HG02938 (cell line): ENCODE measurements at regions not wholly inside any gene's neighbourhood (a gene's known extent, or its start where the extent isn't known, plus 50 kb on each side); places are given as distances from the start of the nearest gene placed in this dataset.
"Not testable (repeated sequence)": the region's sequence is repeated elsewhere in the genome, so short reads cannot be mapped to it uniquely, and the experiment has no call there.

Experiments
- ATAC-seq: cut with Tn5 transposase; IDR thresholded peaks from one replicate; pipeline ENCODE4 v1.9.1; 2021; ENCODE audit warnings: mild to moderate bottlenecking, moderate library complexity; ENCODE audit not compliant: unreplicated experiment

DNA sequence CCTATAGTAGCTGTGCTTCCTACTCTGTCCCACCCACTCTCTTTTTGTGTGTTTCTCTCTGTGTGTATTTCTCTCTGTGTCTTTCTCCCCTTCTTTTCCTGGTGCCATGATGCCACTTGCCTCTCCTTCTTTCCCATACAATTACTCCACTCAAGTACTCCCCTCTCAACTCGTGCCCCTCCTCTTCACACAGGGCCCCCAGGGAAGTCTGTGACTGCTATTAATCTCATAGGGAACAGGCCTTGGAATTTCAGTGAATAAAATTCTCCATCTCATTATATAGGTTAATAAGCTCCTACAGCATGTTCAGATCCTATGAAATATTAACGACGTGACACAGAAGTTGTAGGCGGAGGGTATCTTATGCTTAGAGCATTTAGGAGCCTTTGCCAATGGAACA is 205.9 kb upstream of the EPHA4 start:
- no peak for ATAC-seq

DNA sequence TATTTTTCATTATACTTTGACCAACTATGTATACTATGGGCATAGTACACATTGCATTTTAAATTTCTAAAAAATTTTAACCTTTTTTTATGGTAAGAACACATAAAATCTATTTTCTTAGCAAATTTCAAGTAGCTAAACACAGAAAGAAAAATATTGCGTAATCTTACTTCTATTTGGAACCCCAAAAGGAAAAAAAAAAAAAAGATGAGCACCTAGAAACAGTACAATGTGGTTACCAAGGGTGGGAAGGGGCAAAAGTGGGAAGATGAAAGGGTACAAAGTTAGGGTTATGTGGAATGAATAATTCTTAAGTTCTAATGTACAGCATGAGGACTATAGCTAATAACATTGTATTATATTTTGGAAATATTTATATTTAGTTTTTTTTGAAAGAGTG is 205.0 kb upstream of the EPHA4 start:
- no peak for ATAC-seq

DNA sequence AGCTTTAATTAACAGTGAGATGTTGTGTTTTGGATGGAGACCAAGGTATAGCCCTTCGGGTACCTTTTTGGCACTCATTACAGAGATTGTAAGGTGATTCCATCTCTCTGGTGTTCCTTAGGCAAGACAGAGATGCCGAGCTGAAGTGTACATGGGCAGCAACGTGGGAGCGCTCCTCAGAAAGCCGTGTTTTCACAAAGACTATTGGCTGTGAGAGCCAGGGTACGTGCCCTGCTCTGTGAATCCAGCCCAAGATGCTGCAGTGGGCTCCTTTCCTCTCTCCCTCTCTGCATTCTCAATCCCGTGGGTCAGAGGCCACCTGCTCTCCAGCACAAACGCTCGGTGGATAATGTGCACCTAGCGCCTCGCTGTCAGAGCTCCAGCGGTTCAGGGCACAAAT is 203.0 kb upstream of the EPHA4 start:
- ATAC-seq = no peak

GRCh38 chr2:221774136-221774535 is 202.0 kb upstream of the EPHA4 start:
- ATAC-seq = no peak

- ATAC-seq = no peak
These were observed 199.2 kb upstream of the EPHA4 start for GRCh38 chr2:221771297-221771696.

- ATAC-seq = no peak
These were observed 195.3 kb upstream of the EPHA4 start for GRCh38 chr2:221767106-221768012.

GRCh38 chr2:221762496-221762895 is 190.4 kb upstream of the EPHA4 start:
- ATAC-seq = no peak

DNA sequence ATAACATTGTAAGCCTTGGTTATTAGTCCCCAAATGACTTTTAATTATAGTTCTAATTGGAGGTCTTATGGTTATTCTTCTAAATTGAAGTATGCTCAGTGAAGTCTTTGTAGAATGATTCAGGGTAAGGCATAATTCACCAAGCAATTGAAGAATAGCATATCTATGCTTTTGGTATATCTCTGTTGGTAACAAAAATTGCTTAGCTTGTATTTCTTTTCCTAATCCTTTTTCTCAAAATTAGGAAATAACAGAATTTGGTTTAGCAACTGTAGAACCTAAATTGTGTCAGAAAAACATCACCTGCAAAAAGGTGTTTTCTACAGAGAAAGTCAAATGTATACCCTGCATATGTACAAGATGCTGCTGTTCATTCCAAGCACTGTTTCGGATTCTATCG is 189.2 kb upstream of the EPHA4 start:
- no peak for ATAC-seq

DNA sequence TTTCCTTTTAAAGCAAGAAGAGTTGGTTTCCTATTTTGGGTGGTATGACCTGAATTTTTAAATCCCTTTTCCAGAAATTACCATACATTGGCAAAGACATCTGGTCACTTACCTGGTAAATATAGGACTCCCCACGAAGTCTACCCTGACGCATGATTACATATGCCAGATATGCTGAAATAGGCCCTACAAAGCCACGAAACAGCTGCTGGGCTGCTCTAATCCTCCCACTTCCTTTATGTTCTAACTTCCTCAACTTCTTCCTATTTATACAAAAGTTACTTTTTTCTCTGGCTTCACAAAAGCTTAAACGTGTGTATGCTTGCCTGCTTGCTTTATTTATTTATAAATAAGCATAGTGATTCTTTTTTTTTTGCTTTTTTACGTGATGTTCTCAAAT is 186.0 kb upstream of the EPHA4 start:
- no peak for ATAC-seq

DNA sequence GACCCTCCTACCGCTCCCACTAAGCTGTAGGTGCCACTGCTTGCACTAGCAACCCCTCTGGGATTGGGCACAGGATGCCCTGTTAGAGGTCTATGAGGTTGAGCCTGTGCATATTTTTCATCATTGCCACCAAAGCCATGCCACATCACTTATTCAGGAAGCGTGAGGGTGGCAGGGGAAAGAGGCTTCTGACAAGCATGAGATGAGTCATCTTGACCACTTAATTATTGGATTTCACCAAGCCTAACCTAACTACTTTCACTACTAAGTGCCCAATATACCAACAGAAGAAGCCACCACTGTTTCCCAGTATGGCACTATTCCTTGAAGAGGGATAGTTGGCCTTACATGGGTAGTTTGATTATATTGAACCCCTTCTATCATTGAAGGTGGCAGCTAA is 181.3 kb upstream of the EPHA4 start:
- no peak for ATAC-seq

DNA sequence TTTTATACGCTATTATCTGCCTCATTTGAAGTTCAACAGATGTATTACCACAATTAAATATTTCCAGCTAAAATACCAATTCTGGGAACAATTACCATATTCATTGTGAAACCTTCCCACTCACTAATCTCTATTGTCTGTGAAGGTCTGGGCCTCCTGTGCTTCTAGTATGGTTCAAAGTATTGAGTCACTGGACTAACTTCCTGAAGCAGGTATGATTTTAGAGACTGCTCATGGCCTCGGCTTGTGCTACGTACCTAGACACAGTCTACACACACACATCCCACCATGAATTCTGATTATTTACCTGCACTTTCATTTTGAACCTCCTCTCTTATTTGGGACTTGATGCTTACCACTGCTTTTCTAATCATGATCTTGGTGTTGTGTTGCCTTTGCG is 180.7 kb upstream of the EPHA4 start:
- no peak for ATAC-seq

GRCh38 chr2:221750316-221750715 is 178.2 kb upstream of the EPHA4 start:
- ATAC-seq = no peak

DNA sequence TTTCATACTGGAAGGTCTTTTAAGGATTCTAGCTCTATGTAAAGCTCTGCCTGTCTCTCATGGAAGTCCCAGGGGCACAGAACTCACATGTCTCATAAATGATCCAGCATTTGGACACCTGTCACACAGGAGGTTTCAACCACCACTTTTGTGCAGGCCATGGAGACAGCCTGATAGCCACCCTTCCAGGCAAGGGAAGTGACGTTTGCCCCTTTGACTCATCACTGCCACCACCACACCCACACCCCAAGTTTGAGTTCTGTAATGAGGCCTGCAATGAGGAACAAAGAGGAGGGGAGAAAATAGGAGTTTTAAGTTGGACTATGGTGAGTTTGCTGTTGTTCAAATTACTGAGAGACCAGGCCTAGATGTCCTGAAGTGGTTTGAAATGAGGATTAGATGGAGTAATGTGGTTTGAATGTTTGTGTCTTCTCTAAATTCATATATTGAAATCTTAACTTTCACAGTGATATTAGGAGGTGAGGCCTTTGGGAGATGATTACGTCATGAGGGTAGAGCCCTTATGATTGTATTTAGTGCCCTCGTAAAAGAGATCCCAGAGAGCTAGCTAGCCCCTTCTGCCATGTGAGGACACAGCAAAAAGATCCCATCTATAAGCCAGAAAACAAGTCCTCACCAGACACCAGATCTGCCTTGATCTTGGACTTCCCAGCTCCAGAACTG is 175.3 kb upstream of the EPHA4 start:
- ATAC-seq = peak; percentile 87

- no peak for ATAC-seq
These were observed 169.6 kb upstream of the EPHA4 start for GRCh38 chr2:221741496-221742211.

DNA sequence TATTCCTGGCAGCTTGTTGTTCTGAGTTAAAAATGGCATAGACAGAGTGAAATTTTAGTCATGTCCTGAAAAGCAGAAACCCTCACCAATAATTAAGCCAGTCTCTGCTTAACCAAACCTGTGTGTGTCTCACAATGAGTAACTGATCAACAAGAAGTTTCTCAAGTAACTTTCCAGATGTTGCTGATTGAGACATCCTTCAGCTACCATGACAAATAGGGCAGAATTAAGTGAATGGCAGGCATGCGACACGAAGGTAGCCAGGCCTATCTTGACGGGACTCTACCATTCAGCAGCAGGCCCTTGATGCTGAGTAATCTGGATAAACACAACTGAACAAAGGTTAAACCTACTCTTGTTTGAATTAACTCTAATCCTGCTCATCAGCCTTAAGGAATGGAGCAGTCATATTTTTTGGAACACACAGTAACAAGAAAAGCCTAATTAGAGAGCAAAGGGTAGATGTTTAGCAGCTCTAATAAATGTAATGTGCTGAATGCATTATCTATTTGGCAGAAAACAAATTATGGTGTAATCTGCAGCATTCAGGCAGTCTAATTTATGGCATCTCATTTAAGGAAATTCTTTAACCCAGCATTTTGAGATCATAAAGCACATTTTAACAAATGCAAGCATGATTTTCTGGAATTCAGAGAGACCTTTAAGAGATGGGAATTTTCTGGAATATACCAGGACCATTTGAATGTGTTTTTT is 159.5 kb upstream of the EPHA4 start:
- ATAC-seq = peak; percentile 91

DNA sequence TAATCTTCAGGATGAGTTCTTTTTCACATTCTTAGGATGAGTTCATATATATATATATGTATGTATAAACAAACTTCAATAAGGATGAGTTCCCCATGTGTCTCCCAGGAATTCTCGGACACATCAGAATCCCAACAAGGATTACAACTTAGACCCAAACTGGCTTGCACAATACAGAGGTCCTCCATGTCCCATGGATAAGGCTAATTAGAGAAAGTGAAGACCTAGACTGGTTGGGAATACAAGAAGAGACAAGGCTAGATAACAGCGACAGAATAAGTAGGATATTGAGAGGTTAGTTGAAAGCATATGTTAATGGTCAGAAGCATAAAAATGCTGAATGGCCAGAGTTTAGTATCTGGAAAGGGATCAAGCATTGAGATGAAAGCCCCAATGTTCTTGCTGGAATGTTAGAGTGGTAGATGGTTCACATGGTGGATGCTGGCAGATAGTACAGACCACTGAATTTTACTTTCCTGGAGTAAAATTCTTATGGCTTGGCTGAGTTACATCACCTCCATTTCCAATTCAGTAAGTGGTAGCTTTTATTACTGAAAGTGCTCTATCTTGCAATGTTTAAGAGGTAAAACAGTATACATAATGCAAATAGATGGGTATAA is 154.9 kb upstream of the EPHA4 start:
- ATAC-seq = no peak

- ATAC-seq = no peak
These were observed 152.6 kb upstream of the EPHA4 start for GRCh38 chr2:221724631-221725203.

- not testable (repeated sequence) for ATAC-seq
These were observed 152.0 kb upstream of the EPHA4 start for GRCh38 chr2:221724117-221724516.

GRCh38 chr2:221716426-221717303 is 144.6 kb upstream of the EPHA4 start:
- ATAC-seq = no peak
